Esophagus squamous epithelium (tissue), 4 donors: ENCODE measurements at regions not wholly inside any gene's neighbourhood (a gene's known extent, or its start where the extent isn't known, plus 50 kb on each side); places are given as distances from the start of the nearest gene placed in this dataset.

ENCODE experiments used
- POLR2A ChIP-seq, 4 donors: fragments of 450-650 bp; IDR thresholded peaks; one replicate each; pipeline ENCODE4 v1.6.1; 2017; ENCODE audit warnings: antibody characterized with exemption in 4 of 4, mild to moderate bottlenecking in 4 of 4, moderate library complexity in 3 of 4
- TF ChIP-seq, protein P1 (sequence below), 6 experiments: fragments of 450-650 bp in 4 of 6; fragments of 200-600 bp in 2 of 6; sonication (generic) in 2 of 6; IDR thresholded peaks; one replicate each; pipeline ENCODE4 v1.5.1; 2016 to 2019; ENCODE audit warnings: antibody characterized with exemption in 6 of 6, mild to moderate bottlenecking in 4 of 6, moderate library complexity in 4 of 6

DNA sequence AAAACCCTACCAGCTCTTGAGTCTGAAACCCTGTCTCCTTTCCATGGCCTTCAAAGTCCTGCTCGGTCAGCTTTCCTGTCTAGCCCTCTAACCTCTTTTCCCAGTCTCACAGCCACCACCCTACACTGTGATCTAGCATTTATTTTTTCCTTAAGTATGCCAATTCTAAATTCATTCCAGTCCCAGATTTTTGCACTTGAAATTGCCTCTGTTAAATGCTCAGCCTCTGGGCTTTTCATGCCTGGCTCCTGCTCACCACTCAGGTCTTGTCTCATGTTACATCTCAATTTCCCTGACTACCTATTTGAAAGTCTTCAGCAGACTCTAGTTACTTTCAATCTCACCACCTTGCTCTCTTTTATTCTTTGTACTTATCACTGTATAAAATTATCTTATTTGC is 176.2 kb downstream of the ADGRL4 start:
- no peak for TF ChIP-seq POLR2A (IDR thresholded peaks at IDR 0.05)
- TF ChIP-seq, protein P1, sequence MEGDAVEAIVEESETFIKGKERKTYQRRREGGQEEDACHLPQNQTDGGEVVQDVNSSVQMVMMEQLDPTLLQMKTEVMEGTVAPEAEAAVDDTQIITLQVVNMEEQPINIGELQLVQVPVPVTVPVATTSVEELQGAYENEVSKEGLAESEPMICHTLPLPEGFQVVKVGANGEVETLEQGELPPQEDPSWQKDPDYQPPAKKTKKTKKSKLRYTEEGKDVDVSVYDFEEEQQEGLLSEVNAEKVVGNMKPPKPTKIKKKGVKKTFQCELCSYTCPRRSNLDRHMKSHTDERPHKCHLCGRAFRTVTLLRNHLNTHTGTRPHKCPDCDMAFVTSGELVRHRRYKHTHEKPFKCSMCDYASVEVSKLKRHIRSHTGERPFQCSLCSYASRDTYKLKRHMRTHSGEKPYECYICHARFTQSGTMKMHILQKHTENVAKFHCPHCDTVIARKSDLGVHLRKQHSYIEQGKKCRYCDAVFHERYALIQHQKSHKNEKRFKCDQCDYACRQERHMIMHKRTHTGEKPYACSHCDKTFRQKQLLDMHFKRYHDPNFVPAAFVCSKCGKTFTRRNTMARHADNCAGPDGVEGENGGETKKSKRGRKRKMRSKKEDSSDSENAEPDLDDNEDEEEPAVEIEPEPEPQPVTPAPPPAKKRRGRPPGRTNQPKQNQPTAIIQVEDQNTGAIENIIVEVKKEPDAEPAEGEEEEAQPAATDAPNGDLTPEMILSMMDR (IDR thresholded peaks at IDR 0.05): no peak
